ENCODE measurements at regions not wholly inside any gene's neighbourhood (a gene's known extent, or its start where the extent isn't known, plus 50 kb on each side); places are given as distances from the start of the nearest gene placed in this dataset.

DNA sequence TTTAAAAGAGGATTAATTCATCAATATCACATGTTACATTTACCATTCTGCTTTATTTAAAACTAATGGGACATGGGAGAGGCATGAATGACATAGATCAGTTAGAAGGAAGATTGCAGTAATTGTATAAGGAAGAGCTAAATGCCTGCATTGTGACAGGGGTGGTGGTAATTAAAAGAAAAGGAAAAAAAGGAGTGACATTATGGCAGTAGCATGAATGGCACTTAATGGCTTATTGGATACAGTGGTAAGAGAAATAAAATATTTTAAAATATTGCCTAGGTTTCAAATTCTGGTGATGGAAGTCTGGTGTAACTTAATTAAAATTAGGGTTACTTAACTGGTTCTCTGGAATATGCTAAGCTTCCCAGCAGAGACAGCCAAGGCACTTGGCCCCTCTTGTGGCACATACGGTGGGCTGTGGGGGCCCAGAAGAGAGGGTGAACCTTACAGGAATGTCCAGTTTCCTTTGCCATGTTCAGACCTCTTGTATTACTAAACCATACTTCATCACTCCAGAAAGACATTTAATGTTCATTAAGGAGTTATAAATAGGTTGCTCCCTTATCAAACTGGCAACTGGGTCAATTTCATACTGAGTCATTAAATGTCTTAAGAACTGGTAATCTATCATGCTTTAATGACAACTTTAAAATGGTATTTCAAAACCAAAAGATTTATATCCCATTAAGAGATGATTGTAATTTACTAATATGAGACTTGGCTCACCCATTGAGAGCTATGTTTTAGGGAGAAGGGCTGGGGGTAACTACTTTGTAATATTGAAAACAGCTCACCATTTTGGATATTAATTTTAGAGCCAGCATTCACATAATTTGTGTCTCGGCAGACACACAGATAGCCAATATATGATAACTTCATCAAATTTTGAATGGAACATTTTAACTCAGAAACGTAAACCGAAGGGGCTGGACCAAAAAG lies 798.9 kb upstream of the PIK3C3 start:
- H3K4me1 ChIP-seq (ENCODE audit: control insufficient read depth, insufficient read depth, low read length) = no peaks in the 10 kb centered on the region
- WGBS (ENCODE audit: insufficient coverage, insufficient read length) = no CpG with 5 or more reads among the region's 4 CpGs
- H3K9me3 ChIP-seq (ENCODE audit: control insufficient read depth, insufficient read depth, low read length) = no peaks in the 10 kb centered on the region
- no peaks in the 10 kb centered on the region for H3K36me3 ChIP-seq (ENCODE audit: control insufficient read depth, insufficient read depth, low read length)
- H3K27ac ChIP-seq (ENCODE audit: low read length) = no peak overlapping the region
- DNase-seq (ENCODE audit: low read depth, low spot score) = no peak
- H3K4me3 ChIP-seq (ENCODE audit: low read length) = no peak overlapping the region
- no peaks in the 10 kb centered on the region for H3K27me3 ChIP-seq (ENCODE audit: control insufficient read depth, insufficient read depth, low read length)

- Histone ChIP-seq H3K36me3 (ENCODE audit: control insufficient read depth, insufficient read depth, low read length) (no peaks in the 10 kb centered on the region), H3K4me3 (ENCODE audit: low read length) (no peak overlapping the region), H3K27ac (ENCODE audit: low read length) (no peak overlapping the region), H3K9me3 (ENCODE audit: control insufficient read depth, insufficient read depth, low read length) (no peaks in the 10 kb centered on the region), H3K4me1 (ENCODE audit: control insufficient read depth, insufficient read depth, low read length) (no peaks in the 10 kb centered on the region), H3K27me3 (ENCODE audit: control insufficient read depth, insufficient read depth, low read length) (no peaks in the 10 kb centered on the region)
- DNase-seq (ENCODE audit: low read depth, low spot score) = no peak
- WGBS (ENCODE audit: insufficient coverage, insufficient read length) = no CpG with 5 or more reads among the region's 1 CpG
Observed at GRCh38 chr18:41155025-41155424, 800.0 kb upstream of the PIK3C3 start.

DNA sequence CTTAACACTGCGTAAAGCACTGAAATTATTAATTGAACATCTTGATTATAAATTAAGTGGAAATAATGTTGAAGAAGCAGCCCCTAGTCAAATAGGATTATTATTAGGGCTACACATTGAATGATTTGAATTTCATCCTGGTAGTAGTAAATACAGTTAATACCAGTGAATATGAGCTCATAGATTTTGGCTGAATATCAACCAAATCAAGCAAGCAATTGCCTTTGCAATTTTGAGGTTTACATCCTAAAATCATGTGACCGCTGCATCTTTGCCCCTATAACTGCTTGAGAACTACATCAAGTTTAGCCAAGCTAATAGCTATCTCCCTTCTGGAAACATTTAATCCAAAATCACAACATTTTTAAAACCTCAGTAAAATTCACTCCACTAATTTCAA lies 801.2 kb upstream of the PIK3C3 start:
- Histone ChIP-seq H3K4me3 (ENCODE audit: low read length) (no peak overlapping the region), H3K4me1 (ENCODE audit: control insufficient read depth, insufficient read depth, low read length) (no peaks in the 10 kb centered on the region), H3K27ac (ENCODE audit: low read length) (no peak overlapping the region), H3K36me3 (ENCODE audit: control insufficient read depth, insufficient read depth, low read length) (no peaks in the 10 kb centered on the region), H3K27me3 (ENCODE audit: control insufficient read depth, insufficient read depth, low read length) (no peaks in the 10 kb centered on the region), H3K9me3 (ENCODE audit: control insufficient read depth, insufficient read depth, low read length) (no peaks in the 10 kb centered on the region)
- no CpG with 5 or more reads among the region's 2 CpGs for WGBS (ENCODE audit: insufficient coverage, insufficient read length)
- no peak for DNase-seq (ENCODE audit: low read depth, low spot score)

DNA sequence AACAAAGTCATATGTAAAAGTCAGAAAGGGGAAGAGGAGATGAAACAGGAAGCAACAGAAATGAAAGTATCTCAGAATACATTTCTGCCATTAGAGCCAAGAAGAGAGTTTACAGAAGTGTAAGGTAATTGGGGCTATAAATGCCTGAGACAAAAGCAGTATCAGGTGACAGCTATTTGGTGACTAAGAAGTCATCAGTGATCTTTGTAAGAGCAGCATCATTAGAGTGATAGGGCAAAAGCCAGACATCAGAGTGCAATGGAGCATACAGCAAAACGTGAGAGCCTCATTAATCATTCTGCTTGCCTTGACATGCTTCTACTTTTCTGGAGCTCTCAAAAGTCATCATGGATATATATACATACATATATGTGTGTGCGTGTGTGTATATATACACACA lies 804.7 kb upstream of the PIK3C3 start:
- no peaks in the 10 kb centered on the region for H3K36me3 ChIP-seq (ENCODE audit: control insufficient read depth, insufficient read depth, low read length)
- WGBS (ENCODE audit: insufficient coverage, insufficient read length) = no CpG with 5 or more reads among the region's 2 CpGs
- no peaks in the 10 kb centered on the region for H3K4me1 ChIP-seq (ENCODE audit: control insufficient read depth, insufficient read depth, low read length)
- H3K9me3 ChIP-seq (ENCODE audit: control insufficient read depth, insufficient read depth, low read length) = no peaks in the 10 kb centered on the region
- H3K27ac ChIP-seq (ENCODE audit: low read length) = no peak overlapping the region
- H3K27me3 ChIP-seq (ENCODE audit: control insufficient read depth, insufficient read depth, low read length) = no peaks in the 10 kb centered on the region
- no peak for DNase-seq (ENCODE audit: low read depth, low spot score)
- H3K4me3 ChIP-seq (ENCODE audit: low read length) = no peak overlapping the region

DNA sequence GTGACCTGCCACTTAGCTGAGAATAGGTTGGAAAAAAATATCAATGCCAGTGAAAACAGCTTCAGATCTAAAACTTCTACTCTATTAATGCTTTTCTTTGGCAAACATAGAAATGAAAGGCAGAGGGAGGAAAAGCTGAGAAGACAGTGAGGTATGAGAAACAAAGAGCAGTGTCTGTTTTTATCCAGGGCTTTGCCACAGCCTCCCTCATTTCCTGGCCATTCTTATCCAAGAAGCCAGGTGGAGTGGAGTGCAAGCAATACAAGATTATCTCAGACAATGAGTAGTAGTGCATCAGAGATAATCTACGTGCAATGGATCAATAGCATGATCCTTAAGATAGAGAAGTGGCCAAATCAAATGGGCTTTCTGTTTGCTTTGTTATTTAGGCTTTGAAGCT lies 808.7 kb upstream of the PIK3C3 start:
- no CpG with 5 or more reads among the region's 1 CpG for WGBS (ENCODE audit: insufficient coverage, insufficient read length)
- Histone ChIP-seq H3K9me3 (ENCODE audit: control insufficient read depth, insufficient read depth, low read length) (no peaks in the 10 kb centered on the region), H3K27ac (ENCODE audit: low read length) (no peak overlapping the region), H3K4me3 (ENCODE audit: low read length) (no peak overlapping the region), H3K4me1 (ENCODE audit: control insufficient read depth, insufficient read depth, low read length) (no peaks in the 10 kb centered on the region), H3K36me3 (ENCODE audit: control insufficient read depth, insufficient read depth, low read length) (no peaks in the 10 kb centered on the region), H3K27me3 (ENCODE audit: control insufficient read depth, insufficient read depth, low read length) (no peaks in the 10 kb centered on the region)
- DNase-seq (ENCODE audit: low read depth, low spot score) = no peak

- Histone ChIP-seq H3K27ac (ENCODE audit: low read length) (no peak overlapping the region), H3K9me3 (ENCODE audit: control insufficient read depth, insufficient read depth, low read length) (no peaks in the 10 kb centered on the region)
- no peak for DNase-seq (ENCODE audit: low read depth, low spot score)
Observed at GRCh38 chr18:41145516-41145915, 809.5 kb upstream of the PIK3C3 start.

GRCh38 chr18:41144441-41144840 lies 810.6 kb upstream of the PIK3C3 start:
- H3K27ac ChIP-seq (ENCODE audit: low read length) = no peak overlapping the region
- H3K4me3 ChIP-seq (ENCODE audit: low read length) = no peak overlapping the region
- WGBS (ENCODE audit: insufficient coverage, insufficient read length) = no CpG with 5 or more reads among the region's 1 CpG
- no peaks in the 10 kb centered on the region for H3K9me3 ChIP-seq (ENCODE audit: control insufficient read depth, insufficient read depth, low read length)
- H3K27me3 ChIP-seq (ENCODE audit: control insufficient read depth, insufficient read depth, low read length) = no peaks in the 10 kb centered on the region
- DNase-seq (ENCODE audit: low read depth, low spot score) = no peak
- H3K36me3 ChIP-seq (ENCODE audit: control insufficient read depth, insufficient read depth, low read length) = no peaks in the 10 kb centered on the region
- no peaks in the 10 kb centered on the region for H3K4me1 ChIP-seq (ENCODE audit: control insufficient read depth, insufficient read depth, low read length)

More at GRCh38 chr18:41145516-41145915, 809.5 kb upstream of the PIK3C3 start:
- Histone ChIP-seq H3K4me3 (ENCODE audit: low read length) (no peak overlapping the region), H3K4me1 (ENCODE audit: control insufficient read depth, insufficient read depth, low read length) (no peaks in the 10 kb centered on the region), H3K36me3 (ENCODE audit: control insufficient read depth, insufficient read depth, low read length) (no peaks in the 10 kb centered on the region), H3K27me3 (ENCODE audit: control insufficient read depth, insufficient read depth, low read length) (no peaks in the 10 kb centered on the region)

- WGBS (ENCODE audit: insufficient coverage, insufficient read length) = no CpG with 5 or more reads among the region's 3 CpGs
- DNase-seq (ENCODE audit: low read depth, low spot score) = no peak
- Histone ChIP-seq H3K4me3 (ENCODE audit: low read length) (no peak overlapping the region), H3K4me1 (ENCODE audit: control insufficient read depth, insufficient read depth, low read length) (no peaks in the 10 kb centered on the region), H3K36me3 (ENCODE audit: control insufficient read depth, insufficient read depth, low read length) (no peaks in the 10 kb centered on the region), H3K27me3 (ENCODE audit: control insufficient read depth, insufficient read depth, low read length) (no peaks in the 10 kb centered on the region), H3K9me3 (ENCODE audit: control insufficient read depth, insufficient read depth, low read length) (no peaks in the 10 kb centered on the region), H3K27ac (ENCODE audit: low read length) (no peak overlapping the region)
Observed at GRCh38 chr18:41140506-41140905, 814.5 kb upstream of the PIK3C3 start.

DNA sequence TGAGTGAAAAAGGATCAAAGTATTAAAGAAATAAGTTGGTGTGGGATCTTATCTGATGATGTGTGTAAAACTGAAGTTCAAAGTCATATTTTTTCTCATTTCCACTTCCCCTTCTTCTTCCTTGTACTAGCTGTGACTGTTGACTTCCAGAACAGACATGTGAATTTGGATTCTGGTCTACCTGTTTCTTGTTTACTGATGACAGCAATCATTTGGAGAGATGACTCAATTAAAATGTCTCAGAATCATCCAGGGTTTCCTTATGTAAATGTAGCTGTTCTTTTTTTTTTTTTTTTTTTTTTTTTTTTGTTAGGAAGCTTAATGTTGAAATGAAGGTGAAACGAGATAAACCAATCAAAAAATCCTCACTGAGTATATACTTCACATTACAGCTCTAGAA lies 819.9 kb upstream of the PIK3C3 start:
- WGBS (ENCODE audit: insufficient coverage, insufficient read length) = no CpG with 5 or more reads among the region's 1 CpG
- H3K9me3 ChIP-seq (ENCODE audit: control insufficient read depth, insufficient read depth, low read length) = no peaks in the 10 kb centered on the region

GRCh38 chr18:41134426-41134825 lies 820.6 kb upstream of the PIK3C3 start:
- no peaks in the 10 kb centered on the region for H3K4me1 ChIP-seq (ENCODE audit: control insufficient read depth, insufficient read depth, low read length)
- WGBS (ENCODE audit: insufficient coverage, insufficient read length) = no CpG with 5 or more reads among the region's 4 CpGs
- DNase-seq (ENCODE audit: low read depth, low spot score) = no peak
- no peaks in the 10 kb centered on the region for H3K36me3 ChIP-seq (ENCODE audit: control insufficient read depth, insufficient read depth, low read length)
- no peak overlapping the region for H3K4me3 ChIP-seq (ENCODE audit: low read length)
- no peak overlapping the region for H3K27ac ChIP-seq (ENCODE audit: low read length)
- no peaks in the 10 kb centered on the region for H3K9me3 ChIP-seq (ENCODE audit: control insufficient read depth, insufficient read depth, low read length)
- no peaks in the 10 kb centered on the region for H3K27me3 ChIP-seq (ENCODE audit: control insufficient read depth, insufficient read depth, low read length)

More for the DNA sequence above, 819.9 kb upstream of the PIK3C3 start:
- no peaks in the 10 kb centered on the region for H3K27me3 ChIP-seq (ENCODE audit: control insufficient read depth, insufficient read depth, low read length)
- DNase-seq (ENCODE audit: low read depth, low spot score) = no peak
- H3K4me3 ChIP-seq (ENCODE audit: low read length) = no peak overlapping the region
- H3K36me3 ChIP-seq (ENCODE audit: control insufficient read depth, insufficient read depth, low read length) = no peaks in the 10 kb centered on the region
- H3K27ac ChIP-seq (ENCODE audit: low read length) = no peak overlapping the region
- H3K4me1 ChIP-seq (ENCODE audit: control insufficient read depth, insufficient read depth, low read length) = no peaks in the 10 kb centered on the region

- no peak overlapping the region for H3K27ac ChIP-seq (ENCODE audit: low read length)
- H3K4me1 ChIP-seq (ENCODE audit: control insufficient read depth, insufficient read depth, low read length) = no peaks in the 10 kb centered on the region
- H3K4me3 ChIP-seq (ENCODE audit: low read length) = no peak overlapping the region
- H3K27me3 ChIP-seq (ENCODE audit: control insufficient read depth, insufficient read depth, low read length) = no peaks in the 10 kb centered on the region
- no peak for DNase-seq (ENCODE audit: low read depth, low spot score)
- no peaks in the 10 kb centered on the region for H3K9me3 ChIP-seq (ENCODE audit: control insufficient read depth, insufficient read depth, low read length)
- H3K36me3 ChIP-seq (ENCODE audit: control insufficient read depth, insufficient read depth, low read length) = no peaks in the 10 kb centered on the region
- WGBS (ENCODE audit: insufficient coverage, insufficient read length) = no CpG with 5 or more reads among the region's 2 CpGs
Observed at GRCh38 chr18:41131050-41131449, 824.0 kb upstream of the PIK3C3 start.
